Hepatic stellate cell (primary cell): ENCODE measurements at regions not wholly inside any gene's neighbourhood (a gene's known extent, or its start where the extent isn't known, plus 50 kb on each side); places are given as distances from the start of the nearest gene placed in this dataset.
"Not testable (repeated sequence)": the region's sequence is repeated elsewhere in the genome, so short reads cannot be mapped to it uniquely, and the experiment has no call there.

Source experiments
- DNase-seq: peaks from one replicate; pipeline ENCODE4 v3.0.0; 2011; ENCODE audit warnings: low spot score

GRCh38 chr3:103173940-103174339 is 739.1 kb downstream of the ZPLD1 start:
- DNase-seq: no peak

DNA sequence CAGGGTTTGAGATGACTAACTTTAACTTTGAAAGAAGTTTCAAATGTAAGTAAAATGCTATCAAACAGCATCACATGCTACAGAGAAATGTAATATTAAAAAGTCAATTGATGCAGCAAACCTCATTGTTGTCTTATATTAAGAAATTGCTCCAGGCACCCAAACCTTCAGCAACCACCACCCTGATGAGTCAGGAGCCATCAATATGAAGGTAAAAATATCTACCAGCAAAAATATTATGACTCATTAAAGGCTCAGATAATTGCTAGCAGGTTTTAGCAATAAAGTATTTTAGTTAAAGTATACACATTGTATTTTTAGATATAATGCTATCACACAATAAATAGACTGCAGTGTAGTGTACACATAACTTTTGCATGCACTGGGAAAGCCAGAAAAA is 746.3 kb downstream of the ZPLD1 start:
- DNase-seq: no peak

- DNase-seq: no peak
Observed at GRCh38 chr3:103184772-103185171, 750.0 kb downstream of the ZPLD1 start.

DNA sequence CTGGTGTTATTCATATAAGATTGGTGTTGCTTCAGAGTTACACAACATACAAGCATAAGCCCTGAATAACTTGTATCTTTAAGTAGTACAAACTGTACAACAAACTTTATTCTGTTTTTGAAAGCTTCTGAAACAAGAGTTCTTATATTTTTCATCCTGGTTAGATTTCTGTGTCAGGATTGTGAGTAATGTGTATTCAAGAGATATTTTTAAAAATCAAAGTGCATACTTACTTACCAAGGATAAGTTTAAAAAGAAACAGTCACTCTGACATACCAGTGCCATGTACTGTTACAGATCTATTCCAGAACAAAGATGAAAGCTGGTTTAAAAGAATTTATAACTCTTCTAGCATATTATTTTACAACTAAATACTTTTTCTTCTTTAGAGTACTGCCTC is 755.1 kb downstream of the ZPLD1 start:
- DNase-seq: no peak

DNA sequence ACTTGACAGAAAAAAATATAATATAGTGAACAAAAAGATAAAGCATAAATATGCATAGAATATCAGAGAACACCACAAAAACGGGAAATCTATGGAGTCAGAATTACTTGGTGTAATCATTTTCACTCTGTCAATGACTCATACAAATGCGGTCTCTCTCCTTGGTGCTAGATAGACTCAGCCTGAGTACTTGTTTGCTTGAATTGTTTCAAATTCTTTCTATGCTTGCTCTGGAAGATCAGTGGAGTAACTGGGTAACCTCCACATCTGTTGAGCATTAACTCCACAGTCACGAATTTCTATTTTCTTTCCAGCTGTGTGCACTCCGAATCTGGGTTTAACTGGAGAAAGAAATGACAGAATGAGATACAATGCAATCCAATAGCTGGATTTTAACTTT is 760.4 kb downstream of the ZPLD1 start:
- DNase-seq: no peak

DNA sequence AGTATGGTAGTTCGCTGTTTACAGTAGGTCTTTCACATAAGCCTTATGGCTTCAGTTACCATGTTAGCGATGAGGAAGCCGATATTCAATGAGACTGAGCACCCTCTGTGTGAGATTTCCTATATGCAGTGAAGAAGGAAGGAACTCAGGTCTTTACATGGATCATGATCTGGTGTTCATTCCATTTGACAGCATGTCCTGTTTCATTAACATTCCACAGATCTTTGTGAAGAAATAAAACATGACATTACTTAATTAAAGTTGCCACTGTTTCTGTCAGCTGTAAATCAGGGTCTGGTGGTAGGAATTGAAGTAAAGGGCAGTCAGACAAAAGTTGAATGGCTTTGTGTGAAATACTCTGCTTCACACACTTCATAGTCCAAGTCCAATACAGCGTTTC is 768.6 kb downstream of the ZPLD1 start:
- no peak for DNase-seq

- no peak for DNase-seq
Observed at GRCh38 chr3:103210583-103210982, 775.8 kb downstream of the ZPLD1 start.

DNA sequence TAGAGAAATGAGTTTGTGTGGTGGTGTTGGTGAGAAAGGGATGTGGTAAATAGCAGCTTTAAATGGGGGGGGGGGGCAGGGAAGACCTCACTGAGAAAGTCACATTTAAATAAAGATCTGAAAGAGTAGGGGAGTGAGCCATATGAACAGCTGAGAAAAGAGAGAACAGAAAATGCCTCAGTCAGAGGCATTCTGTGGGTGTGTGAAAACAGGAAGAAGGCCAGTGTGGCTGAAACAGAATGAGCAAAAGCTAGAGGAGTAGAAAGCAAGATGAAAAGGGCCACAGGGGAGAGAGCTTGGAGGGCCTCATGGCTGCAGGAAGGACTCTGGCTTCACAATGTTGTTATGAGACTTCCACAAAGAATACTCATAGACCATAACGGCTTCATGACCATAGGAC is 783.3 kb downstream of the ZPLD1 start:
- DNase-seq: no peak

- DNase-seq: no peak
Observed at GRCh38 chr3:103218793-103219192, 784.0 kb downstream of the ZPLD1 start.

GRCh38 chr3:103227651-103228050 is 792.8 kb downstream of the ZPLD1 start:
- DNase-seq: no peak

GRCh38 chr3:103247459-103247858 is 812.6 kb downstream of the ZPLD1 start:
- DNase-seq: no peak

DNA sequence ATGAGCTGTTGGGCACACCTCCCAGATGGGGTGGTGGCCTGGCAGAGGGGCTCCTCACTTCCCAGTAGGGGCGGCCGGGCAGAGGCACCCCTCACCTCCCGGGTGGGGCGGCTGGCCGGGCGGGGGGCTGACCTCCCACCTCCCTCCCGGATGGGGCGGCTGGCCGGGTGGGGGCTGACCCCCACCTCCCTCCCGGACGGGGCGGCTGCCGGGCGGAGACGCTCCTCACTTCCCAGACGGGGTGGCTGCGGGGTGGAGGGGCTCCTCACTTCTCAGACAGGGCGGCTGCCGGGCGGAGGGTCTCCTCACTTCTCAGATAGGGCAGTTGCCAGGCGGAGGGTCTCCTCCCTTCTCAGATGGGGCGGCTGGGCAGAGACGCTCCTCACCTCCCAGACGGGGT is 820.0 kb downstream of the ZPLD1 start:
- DNase-seq: not testable (repeated sequence)

DNA sequence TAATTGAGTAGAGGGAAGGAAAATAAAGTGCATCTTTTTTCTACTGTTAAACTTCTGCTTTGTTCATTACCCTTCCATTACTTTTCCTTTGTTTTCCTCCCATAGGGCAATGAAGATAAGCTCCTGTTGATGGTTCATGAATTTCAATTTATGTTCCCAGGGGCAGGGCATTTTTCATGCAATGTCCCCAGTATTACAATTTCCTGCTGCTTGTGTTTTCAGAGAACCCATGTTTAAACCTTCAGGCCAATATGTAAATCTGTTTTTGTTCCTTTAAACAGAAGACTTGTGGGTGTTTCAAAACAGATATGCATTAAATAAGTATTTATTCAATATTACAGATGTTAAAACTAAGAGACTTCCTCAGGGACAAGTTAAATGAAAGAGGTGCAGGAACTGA is 834.5 kb downstream of the ZPLD1 start:
- no peak for DNase-seq

DNA sequence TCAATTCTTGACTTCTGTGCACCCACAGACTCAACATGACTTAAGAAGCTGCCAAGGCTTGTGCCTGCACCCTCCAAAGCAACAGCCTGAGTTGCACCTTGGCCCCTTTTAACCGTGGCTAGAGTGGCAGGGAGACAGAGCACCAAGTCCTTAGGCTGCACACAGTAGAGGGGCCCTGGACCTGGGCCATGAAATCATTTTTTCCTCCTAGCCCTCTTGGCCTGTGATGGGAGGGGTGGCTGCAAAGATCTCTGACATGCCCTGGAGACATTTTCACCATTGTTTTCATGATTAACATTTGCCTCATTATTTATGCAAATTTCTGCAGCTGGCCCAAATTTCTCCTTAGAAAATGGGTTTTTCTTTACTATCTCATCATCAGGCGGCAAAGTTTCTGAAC is 836.8 kb downstream of the ZPLD1 start:
- DNase-seq: no peak

- DNase-seq: no peak
Observed at GRCh38 chr3:103295974-103296570, 861.3 kb downstream of the ZPLD1 start.

DNA sequence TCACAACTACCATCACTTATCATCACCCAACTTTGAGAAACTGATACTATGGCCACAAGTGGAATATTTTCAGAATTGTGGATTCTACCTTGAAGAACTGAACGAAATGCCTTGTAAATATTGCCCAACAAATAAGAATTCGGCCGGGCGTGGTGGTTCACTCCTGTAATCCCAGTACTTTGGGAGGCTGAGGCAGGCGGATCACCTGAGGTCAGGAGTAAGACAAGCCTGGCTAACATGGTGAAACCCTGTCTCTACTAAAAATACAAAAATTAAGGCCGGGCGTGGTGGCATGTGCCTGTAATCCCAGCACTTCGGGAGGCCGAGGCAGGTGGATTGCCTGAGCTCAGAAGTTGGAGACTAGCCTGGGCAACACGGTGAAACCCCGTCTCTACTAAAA is 862.7 kb downstream of the ZPLD1 start:
- DNase-seq: not testable (repeated sequence)

GRCh38 chr3:103306104-103306503 is 871.3 kb downstream of the ZPLD1 start:
- no peak for DNase-seq

DNA sequence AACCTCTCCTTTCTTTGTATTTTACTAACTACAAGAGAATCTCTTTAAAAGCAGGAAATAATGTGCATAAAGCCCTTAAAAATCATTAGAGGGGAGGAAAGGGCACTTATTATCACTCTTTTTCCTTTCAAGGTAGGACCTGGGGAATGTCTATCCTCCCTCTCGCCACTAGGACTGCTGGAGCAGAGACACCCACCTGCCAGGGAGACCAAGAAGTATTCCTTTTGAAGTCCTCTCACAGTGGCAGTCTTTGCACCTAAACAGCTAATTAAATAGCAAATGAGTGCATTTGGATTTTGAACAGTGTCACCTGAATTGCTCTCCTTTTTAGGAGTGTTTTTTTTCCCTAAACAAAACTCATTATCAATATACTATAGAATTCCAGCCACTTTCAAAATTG is 874.1 kb downstream of the ZPLD1 start:
- DNase-seq: no peak

DNA sequence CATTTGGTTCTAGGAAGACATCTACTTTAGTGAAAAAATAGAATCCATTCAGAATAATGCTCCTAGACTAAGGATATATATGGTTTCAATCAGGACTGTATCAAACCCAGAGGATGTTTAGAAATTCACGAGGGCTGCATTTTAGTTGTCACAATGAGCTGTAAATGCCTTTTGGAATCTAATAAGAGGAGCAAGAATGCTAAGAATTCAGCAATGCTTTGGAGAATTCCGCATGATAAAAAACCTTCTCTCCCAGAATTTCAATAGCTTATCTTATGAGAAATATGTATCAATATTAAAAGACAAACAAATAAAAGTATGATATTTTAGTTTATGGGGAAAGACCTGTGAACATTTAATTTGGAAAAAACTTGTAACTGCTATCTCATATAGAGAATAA is 885.1 kb downstream of the ZPLD1 start:
- DNase-seq: no peak

GRCh38 chr3:103337179-103337845 is 902.5 kb downstream of the ZPLD1 start:
- DNase-seq: no peak

GRCh38 chr3:103341078-103341606 is 906.3 kb downstream of the ZPLD1 start:
- DNase-seq: no peak

DNA sequence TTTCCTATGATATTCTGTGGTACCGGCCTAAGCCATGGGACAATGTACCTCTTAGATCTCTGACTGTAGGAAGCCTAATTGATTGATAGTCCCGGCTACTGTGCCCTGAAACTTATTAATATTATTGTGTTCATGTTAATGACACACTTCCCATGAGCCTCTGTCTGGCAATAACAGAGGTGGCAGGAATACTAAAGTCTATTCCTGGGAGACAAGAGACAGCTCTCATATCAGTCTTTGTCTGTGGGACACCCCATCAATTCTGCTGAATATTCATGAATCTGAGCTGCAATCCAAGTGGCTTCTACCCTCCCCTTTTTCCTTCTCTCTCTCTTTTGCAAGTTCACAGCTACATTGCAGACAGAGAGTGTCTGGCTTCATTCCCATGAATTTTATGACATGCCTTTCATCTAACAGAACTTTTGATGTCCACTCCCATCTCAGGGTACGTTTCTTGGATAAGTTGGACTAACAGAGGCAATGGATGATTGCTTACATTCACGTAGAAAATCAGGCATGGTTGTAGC is 907.5 kb downstream of the ZPLD1 start:
- DNase-seq: no peak

GRCh38 chr3:103349760-103350159 is 914.9 kb downstream of the ZPLD1 start:
- no peak for DNase-seq

GRCh38 chr3:103365467-103365866 is 930.7 kb downstream of the ZPLD1 start:
- DNase-seq: no peak
